NOMO-1 treated with DMSO at 0.1 percent for 48 hours (cell line): ENCODE measurements at regions not wholly inside any gene's neighbourhood (a gene's known extent, or its start where the extent isn't known, plus 50 kb on each side); places are given as distances from the start of the nearest gene placed in this dataset.

Source experiments
- DNase-seq: peaks from one replicate; lab custom pipeline; 2025; ENCODE audit not compliant: unreplicated experiment; lab: John Stamatoyannopoulos, UW

- no peak for DNase-seq
Observed at GRCh38 chr2:70397186-70397585, 95.3 kb upstream of the FAM136A start.

- no peak for DNase-seq
Observed at GRCh38 chr2:70396612-70397011, 94.7 kb upstream of the FAM136A start.

DNA sequence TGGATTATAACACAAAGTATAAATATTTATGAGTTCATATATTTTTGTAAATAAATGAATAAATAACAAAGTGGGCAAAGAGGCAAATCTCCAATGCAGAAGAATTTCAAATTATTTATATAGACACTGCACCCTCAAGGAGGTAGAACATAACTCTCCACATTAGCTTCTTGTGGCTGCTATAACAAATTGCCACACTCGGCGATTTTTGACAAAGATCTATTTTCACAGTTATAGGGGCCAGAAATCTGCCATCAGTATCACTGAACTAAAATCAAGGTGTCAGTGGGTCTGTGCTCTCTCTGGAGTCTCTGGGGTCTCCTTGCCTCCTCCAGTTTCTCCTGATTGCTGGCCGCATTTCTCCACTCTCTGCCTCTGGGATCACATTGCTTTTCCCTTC, 92.0 kb upstream of the FAM136A start:
- DNase-seq = no peak

DNA sequence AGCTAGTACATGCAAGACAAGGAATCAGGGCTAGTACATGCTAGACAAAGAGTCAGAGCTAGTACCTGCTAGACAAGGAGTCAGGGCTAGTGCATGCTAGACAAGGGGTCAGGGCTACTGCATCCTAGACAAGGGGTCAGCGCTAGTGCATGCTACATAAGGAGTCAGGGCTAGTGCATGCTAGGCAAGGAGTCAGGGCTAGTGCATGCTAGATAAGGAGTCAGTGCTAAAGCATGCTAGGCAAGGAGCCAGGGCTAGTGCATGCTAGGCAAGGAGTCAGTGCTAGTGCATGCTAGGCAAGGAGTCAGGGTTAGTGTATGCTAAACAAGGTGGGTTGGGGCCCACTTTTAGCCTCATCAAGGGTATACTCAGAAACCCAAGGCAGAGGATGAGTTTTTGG, 90.1 kb upstream of the FAM136A start:
- no peak for DNase-seq

- no peak for DNase-seq
Observed at GRCh38 chr2:70391259-70391658, 89.4 kb upstream of the FAM136A start.

- DNase-seq = no peak
Observed at GRCh38 chr2:70388813-70389212, 86.9 kb upstream of the FAM136A start.

DNA sequence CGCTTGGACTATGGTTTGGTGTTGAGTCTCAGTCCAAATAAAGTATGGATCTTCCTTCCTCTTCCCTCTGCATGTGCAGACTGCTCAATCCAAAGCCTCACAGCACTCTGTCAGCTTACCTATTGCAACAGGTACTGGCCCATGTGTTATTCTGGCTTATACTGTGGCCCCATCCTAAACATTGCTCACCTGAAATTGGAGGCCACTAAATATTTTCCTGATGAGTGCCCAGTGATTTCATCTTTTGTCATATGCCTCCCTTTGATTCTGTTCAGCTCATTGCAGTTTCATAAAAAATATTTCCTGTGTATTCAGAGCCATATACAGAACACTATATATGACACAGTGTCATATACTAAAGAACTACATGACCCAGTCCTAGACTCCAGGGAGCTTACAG, 86.3 kb upstream of the FAM136A start:
- no peak for DNase-seq

DNA sequence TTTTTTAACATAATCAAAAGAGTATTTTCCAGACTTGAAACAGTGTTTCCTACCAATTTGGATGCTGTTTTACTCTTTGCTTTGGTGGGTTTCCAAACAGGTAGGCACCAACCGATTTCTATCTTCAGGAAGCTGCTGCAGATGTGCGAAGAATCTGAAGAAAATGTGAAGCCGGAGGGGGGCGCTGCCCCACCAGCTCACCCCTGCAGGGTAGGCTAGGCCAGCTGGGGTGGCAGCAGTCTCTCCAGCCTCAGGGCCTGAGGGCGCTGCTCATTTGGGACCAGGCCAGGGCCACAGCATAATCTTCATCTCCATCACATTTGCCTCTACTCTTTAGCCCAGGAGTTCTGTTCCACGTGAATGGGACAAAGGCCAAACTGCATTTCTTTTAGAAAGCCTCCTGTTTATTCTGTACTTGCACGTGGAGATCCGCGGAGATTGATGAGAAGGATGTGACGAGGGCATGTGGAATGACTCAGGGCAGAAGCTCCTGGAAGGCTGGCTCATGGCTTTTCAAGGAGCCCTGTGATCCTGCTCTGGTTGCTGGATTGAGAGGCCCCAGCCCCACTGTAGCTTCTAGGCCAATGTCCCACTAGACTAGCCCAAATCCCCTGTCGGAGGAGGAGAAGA, 84.2 kb upstream of the FAM136A start:
- DNase-seq = no peak

- DNase-seq = no peak
Observed at GRCh38 chr2:70385204-70385603, 83.3 kb upstream of the FAM136A start.

- no peak for DNase-seq
Observed at GRCh38 chr2:70381821-70382220, 80.0 kb upstream of the FAM136A start.

- DNase-seq = no peak
Observed at GRCh38 chr2:70381235-70381634, 79.4 kb upstream of the FAM136A start.

DNA sequence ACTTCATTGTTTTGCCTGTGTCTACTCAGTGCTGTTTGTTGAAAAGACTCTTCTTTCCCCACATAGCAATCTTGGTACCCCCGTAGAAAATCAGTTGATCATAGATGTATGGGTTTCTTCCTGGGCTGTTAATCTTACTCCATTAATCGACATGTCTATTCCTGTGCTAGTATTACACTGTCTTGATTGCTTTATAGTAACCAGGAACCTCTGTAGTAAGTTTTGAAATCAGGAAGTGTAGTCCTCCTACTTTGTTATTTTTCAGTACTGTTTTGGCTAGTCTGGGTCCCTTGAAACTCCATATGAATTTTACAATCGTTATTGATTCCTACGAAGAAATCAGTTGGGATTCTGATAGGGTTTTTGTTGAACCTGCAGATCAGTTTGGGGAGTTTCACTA, 78.8 kb upstream of the FAM136A start:
- DNase-seq = peak; percentile 58

- no peak for DNase-seq
Observed at GRCh38 chr2:70374616-70375015, 72.7 kb upstream of the FAM136A start.

DNA sequence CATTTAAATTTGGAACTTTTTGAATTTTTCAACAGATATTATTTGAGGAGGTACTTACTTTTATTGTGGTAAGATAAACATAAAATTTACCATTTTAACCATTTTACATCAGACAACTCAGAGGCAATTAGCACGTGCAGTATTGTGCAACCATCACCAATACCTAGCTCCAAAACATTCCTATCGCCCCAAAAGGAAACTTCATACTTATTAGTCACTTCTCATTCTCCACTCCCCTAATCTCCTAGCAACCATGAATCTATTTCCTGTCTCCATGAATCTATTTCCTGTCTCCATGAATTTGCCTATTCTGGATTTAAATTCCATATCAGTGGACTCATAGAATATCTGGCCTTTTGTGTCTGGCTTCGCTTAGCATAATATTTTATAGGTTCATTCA, 69.9 kb upstream of the FAM136A start:
- DNase-seq = no peak

DNA sequence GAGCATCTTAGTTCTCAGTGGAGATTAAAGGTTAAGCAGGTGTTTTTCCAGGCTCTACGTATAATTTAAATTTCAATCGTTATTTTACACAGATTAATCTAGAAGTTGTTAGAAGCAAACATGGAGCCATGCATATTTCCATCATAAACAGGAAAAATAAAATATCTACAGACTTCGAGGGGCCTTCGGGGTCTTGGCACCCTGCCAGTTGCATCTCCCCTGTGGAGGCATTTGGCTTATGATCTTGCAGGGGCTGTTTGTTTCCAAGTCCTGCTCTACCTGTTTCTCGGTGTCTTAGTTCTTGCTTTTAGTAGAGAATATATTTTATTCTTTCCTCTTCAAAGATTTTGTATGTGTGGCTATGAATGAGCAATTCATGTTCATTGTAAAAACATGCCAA, 67.2 kb upstream of the FAM136A start:
- no peak for DNase-seq

GRCh38 chr2:70368545-70368944, 66.7 kb upstream of the FAM136A start:
- DNase-seq = no peak

- no peak for DNase-seq
Observed at GRCh38 chr2:70367722-70368323, 66.0 kb upstream of the FAM136A start.

DNA sequence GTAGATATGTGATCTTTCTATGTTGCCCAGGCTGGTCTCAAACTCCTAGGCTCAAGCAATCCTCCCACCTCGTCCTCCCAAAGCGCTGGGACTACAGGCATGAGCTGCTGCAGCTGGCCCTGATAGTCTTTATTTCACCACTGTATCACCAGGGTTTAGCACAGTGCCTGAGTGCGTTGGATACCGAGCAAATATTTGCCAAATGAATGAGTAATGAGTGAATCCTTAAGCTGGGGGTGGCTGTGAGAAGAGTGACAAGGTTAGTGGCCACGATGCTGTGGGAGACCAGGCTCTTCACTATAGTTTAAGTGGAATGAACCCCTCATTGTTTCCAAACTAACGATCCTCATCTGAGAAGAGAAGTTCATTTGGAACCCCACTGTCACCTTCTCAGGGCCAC, 60.8 kb upstream of the FAM136A start:
- DNase-seq = no peak

DNA sequence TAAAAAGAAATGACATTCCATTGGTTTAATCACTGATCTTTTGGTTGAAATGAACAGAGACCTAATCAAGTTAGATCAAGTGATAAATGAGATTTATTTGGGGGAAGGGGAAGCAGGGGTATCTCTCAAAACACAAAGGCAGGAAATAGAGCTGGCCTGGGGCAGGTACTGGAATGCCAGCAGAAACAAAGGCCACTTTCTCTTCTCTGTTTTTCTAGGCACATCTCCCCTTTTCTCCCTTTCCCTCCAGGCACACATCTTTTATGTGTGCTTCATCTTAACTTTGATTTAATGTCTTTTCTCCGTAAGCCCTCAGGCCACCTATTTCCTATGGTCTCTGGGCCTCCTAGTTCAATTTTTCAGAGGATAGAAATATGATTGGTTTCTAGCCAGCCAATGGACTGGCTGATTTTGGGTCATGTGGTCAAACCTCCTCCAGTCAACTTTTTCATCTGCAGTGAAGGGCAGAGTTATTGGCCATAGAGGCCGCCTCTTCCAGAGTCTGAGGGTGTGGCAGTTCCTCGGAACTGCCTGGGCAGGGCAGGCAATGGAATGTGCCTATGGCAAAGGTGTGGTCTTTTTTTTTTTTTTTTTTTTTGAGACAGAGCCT, 58.9 kb upstream of the FAM136A start:
- no peak for DNase-seq

DNA sequence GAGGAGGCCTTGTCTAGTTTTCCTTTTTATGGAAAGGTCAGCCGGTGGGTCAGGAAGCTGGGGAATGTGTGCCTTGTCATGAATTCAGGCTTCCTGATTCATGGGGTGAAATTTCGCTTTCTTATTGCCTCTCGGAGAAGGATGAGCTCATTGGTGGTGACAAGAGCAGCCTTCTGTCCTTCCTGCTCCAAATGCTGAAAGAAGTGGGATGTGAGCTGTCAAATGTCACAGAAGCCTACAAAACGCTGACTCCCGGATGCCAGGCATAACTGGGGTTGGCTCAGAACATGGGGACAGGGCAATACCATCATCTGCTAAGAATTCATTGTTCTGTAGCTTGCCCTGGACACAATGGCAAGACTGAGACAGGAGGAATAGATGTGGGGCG, 55.8 kb upstream of the FAM136A start:
- DNase-seq = no peak

DNA sequence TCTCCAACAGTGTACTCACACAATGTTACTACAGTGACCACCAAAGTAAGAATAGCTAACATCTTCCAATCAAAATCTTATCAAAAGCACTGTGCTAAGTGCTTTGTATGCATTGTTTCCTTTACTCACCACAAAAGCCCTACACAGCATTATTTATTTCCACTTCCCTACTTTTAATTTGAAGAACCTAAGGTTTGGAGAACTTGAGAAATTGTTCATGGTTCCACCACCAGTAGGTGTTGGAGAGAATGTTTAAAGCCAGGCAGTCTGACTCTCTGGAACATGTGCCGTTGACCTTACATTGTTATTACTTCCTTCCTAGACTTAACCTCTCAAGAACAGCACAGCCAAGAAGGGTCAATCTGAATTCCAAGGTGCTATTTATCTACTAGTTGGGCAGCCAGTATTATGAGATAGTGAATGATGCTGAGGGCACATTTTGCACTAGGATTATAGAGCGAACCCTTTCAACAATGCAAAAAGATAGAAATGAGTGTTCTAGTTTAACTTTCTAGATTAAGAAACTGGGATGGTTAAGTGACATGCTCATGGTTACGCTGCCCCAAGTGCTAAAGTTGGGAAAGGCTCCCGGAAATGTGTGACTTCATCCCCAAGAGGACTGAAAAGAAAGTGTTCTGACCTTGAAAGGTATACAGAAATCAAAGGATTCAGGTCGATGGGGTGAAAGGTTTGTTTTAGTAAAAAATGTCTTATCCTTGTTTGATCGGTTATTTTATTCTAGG, 55.2 kb upstream of the FAM136A start:
- peak; percentile 49 for DNase-seq

DNA sequence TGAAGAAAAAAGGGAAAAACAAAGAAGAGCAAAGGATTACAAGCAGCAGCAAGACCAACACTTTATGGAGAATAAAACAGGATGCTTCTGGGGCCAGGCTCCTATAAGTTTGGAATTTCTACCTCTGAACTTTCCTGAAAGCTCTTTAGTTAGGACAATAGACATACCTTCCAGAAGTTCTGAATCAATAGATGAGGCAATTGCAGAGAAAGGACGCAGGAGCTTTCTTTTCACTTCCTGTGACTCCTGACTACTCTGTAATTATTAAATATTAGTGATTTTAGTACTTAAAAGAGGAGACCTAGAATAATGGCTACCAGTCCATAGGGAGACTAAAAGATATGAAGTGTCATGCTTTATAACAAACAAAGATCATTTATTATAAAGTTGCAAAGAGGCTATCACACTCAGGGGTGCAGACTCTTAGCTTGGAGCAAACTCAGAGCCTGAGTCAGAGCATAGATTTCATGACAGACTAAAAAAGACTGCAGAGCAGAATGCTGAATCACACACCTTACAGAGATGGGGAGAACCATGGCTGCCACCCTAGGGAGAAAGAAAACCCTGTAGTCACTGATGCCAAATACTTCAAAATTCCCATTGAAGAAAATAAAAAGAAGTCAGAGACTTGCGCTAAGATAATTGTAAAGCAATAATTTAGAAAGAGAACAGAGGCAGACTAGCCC, 52.5 kb upstream of the FAM136A start:
- no peak for DNase-seq
